ENCODE measurements at regions not wholly inside any gene's neighbourhood (a gene's known extent, or its start where the extent isn't known, plus 50 kb on each side); places are given as distances from the start of the nearest gene placed in this dataset.

GRCh38 chr5:18754201-18754600 lies 1119.9 kb downstream of the TAF11L14 start:
- TF ChIP-seq, protein P1, sequence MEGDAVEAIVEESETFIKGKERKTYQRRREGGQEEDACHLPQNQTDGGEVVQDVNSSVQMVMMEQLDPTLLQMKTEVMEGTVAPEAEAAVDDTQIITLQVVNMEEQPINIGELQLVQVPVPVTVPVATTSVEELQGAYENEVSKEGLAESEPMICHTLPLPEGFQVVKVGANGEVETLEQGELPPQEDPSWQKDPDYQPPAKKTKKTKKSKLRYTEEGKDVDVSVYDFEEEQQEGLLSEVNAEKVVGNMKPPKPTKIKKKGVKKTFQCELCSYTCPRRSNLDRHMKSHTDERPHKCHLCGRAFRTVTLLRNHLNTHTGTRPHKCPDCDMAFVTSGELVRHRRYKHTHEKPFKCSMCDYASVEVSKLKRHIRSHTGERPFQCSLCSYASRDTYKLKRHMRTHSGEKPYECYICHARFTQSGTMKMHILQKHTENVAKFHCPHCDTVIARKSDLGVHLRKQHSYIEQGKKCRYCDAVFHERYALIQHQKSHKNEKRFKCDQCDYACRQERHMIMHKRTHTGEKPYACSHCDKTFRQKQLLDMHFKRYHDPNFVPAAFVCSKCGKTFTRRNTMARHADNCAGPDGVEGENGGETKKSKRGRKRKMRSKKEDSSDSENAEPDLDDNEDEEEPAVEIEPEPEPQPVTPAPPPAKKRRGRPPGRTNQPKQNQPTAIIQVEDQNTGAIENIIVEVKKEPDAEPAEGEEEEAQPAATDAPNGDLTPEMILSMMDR (IDR thresholded peaks at IDR 0.05): no peak
- TF ChIP-seq POLR2A (IDR thresholded peaks at IDR 0.05): no peak
